Breast epithelium (tissue), 4 donors: ENCODE measurements at regions not wholly inside any gene's neighbourhood (a gene's known extent, or its start where the extent isn't known, plus 50 kb on each side); places are given as distances from the start of the nearest gene placed in this dataset.

Experiments used
- DNase-seq, 2 donors: peaks; one replicate each; pipeline ENCODE4 v3.0.0-alpha.2; 2019; ENCODE audit warnings: low spot score in 2 of 2
- H3K27ac ChIP-seq, 2 donors: fragments of 200-600 bp; sonication (generic) in 1 of 2; one replicate each; pipeline ENCODE4 v1.5.1; 2016 to 2019; ENCODE audit warnings: mild to moderate bottlenecking in 1 of 2
- H3K27me3 ChIP-seq, 2 donors: fragments of 200-600 bp; sonication (generic) in 1 of 2; one replicate each; pipeline versions ENCODE4 v1.5.1 to v1.6.0; 2017 to 2019; ENCODE audit warnings: control low read depth in 1 of 2, mild to moderate bottlenecking in 1 of 2
- H3K36me3 ChIP-seq: fragments of 200-600 bp; one replicate; pipeline ENCODE4 v1.5.1; 2019
- H3K4me1 ChIP-seq, 2 donors: fragments of 200-600 bp; sonication (generic); one replicate each; pipeline ENCODE4 v1.5.1; 2016 to 2019; ENCODE audit warnings: control low read depth in 1 of 2
- H3K4me3 ChIP-seq, 3 donors: fragments of 200-600 bp; sonication (generic); 1 replicate in 2 of 3; 2 replicates in 1 of 3; pipeline ENCODE4 v1.5.1; 2016 to 2019; ENCODE audit warnings: mild to moderate bottlenecking in 3 of 3, moderate library complexity in 2 of 3
- H3K9me3 ChIP-seq, 2 donors: fragments of 200-600 bp; sonication (generic) in 1 of 2; one replicate each; pipeline ENCODE4 v1.5.1; 2016 to 2019; ENCODE audit warnings: control low read depth in 1 of 2
- POLR2A ChIP-seq: fragments of 450-650 bp; IDR thresholded peaks from one replicate; pipeline ENCODE4 v1.6.1; 2016; ENCODE audit warnings: antibody characterized with exemption, mild to moderate bottlenecking, moderate library complexity
- POLR2AphosphoS5 ChIP-seq, 3 donors: sonication (generic); formaldehyde crosslinking; IDR thresholded peaks; one replicate each; pipeline ENCODE4 v1.6.1; 2017; ENCODE audit warnings: antibody characterized with exemption in 3 of 3
- intact Hi-C: fragments of 100-400 bp; cut with DNase I; formaldehyde crosslinking; loops from one replicate; pipeline ENCODE4 v1.15.1; 2023; ENCODE audit warnings: low total_unique reads
- TF ChIP-seq, protein P1 (sequence below), 3 donors: fragments of 450-650 bp; IDR thresholded peaks; one replicate each; pipeline ENCODE4 v1.5.1; 2016 to 2017; ENCODE audit warnings: antibody characterized with exemption in 3 of 3, mild to moderate bottlenecking in 3 of 3, moderate library complexity in 3 of 3

- Histone ChIP-seq H3K4me3 (no peak overlapping the region), H3K27me3 (no peaks in the 10 kb centered on the region), H3K4me1 (no peaks in the 10 kb centered on the region), H3K27ac (no peak overlapping the region), H3K9me3 (peaks cover 9 to 11% of the 10 kb centered on the region in 2 donors), H3K36me3 (no peaks in the 10 kb centered on the region)
- intact Hi-C loops: no loop called here
- TF ChIP-seq POLR2AphosphoS5 (IDR thresholded peaks at IDR 0.05) (no peak), POLR2A (no peak)
- TF ChIP-seq, protein P1, sequence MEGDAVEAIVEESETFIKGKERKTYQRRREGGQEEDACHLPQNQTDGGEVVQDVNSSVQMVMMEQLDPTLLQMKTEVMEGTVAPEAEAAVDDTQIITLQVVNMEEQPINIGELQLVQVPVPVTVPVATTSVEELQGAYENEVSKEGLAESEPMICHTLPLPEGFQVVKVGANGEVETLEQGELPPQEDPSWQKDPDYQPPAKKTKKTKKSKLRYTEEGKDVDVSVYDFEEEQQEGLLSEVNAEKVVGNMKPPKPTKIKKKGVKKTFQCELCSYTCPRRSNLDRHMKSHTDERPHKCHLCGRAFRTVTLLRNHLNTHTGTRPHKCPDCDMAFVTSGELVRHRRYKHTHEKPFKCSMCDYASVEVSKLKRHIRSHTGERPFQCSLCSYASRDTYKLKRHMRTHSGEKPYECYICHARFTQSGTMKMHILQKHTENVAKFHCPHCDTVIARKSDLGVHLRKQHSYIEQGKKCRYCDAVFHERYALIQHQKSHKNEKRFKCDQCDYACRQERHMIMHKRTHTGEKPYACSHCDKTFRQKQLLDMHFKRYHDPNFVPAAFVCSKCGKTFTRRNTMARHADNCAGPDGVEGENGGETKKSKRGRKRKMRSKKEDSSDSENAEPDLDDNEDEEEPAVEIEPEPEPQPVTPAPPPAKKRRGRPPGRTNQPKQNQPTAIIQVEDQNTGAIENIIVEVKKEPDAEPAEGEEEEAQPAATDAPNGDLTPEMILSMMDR (IDR thresholded peaks at IDR 0.05): no peak
- no peak for DNase-seq
These were observed 903.7 kb downstream of the FAM181B start for GRCh38 chr11:81829976-81830375.

- no peak overlapping the region for H3K27ac ChIP-seq
- no peaks in the 10 kb centered on the region for H3K27me3 ChIP-seq
- no peak for DNase-seq
- no peaks in the 10 kb centered on the region for H3K9me3 ChIP-seq
- H3K4me1 ChIP-seq: no peaks in the 10 kb centered on the region
- no peaks in the 10 kb centered on the region for H3K36me3 ChIP-seq
- intact Hi-C loops: no loop called here
- H3K4me3 ChIP-seq: no peak overlapping the region
- TF ChIP-seq POLR2AphosphoS5 (IDR thresholded peaks at IDR 0.05): no peak
- TF ChIP-seq POLR2A: no peak
- TF ChIP-seq, protein P1 (IDR thresholded peaks at IDR 0.05): no peak
These were observed 908.3 kb downstream of the FAM181B start for GRCh38 chr11:81825346-81825745.

DNA sequence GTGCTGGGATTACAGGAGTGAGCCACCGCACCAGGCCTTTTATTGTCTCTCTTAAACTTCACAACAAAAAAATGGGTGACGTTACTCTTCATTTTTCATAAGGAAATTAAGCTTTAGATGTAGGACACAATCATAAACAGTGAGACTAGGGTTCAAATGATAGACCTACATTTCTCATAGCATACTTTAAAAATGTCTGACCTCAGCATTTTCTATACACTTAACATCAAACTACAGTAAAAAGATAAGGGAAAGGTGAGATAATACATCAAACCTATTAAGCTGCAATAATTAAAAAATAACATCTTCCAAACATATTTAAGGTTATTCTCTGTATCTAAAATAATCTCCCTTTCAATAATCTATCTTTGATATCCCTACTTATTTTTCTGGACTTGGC, 914.2 kb downstream of the FAM181B start:
- TF ChIP-seq, protein P1 (IDR thresholded peaks at IDR 0.05): no peak
- TF ChIP-seq POLR2AphosphoS5 (IDR thresholded peaks at IDR 0.05): no peak
- no peak for TF ChIP-seq POLR2A
- H3K27ac ChIP-seq: no peak overlapping the region
- intact Hi-C loops: no loop called here

DNA sequence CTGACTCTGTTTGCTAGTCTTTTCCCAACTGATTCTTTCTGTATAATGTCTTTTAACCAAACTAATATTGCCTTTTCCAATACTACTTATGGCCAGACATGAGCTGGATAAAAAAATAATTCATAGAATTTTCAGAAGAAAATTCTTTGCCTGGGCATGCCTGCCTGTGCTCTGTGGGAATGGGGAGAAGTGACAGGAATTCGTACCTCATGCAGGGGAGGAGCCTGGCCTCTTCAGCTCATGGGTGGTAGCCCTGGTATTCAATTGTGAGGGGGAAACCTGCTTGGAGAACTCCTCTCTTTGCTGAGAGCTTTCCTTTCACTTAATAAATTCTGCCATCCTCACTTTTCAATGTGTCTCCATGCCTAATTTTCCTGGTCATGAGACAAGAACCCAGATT, 928.8 kb downstream of the FAM181B start:
- H3K4me3 ChIP-seq: no peak overlapping the region
- H3K4me1 ChIP-seq: no peaks in the 10 kb centered on the region
- H3K9me3 ChIP-seq: no peaks in the 10 kb centered on the region
- no peak overlapping the region for H3K27ac ChIP-seq
- no peak for DNase-seq
- TF ChIP-seq, protein P1 (IDR thresholded peaks at IDR 0.05): no peak
- TF ChIP-seq POLR2A (no peak), POLR2AphosphoS5 (IDR thresholded peaks at IDR 0.05) (no peak)
- no peaks in the 10 kb centered on the region for H3K27me3 ChIP-seq
- no peaks in the 10 kb centered on the region for H3K36me3 ChIP-seq
- intact Hi-C loops: no loop called here

More for the DNA sequence above, 914.2 kb downstream of the FAM181B start:
- no peak for DNase-seq
- no peaks in the 10 kb centered on the region for H3K4me1 ChIP-seq
- no peaks in the 10 kb centered on the region for H3K36me3 ChIP-seq
- no peak overlapping the region for H3K4me3 ChIP-seq
- no peaks in the 10 kb centered on the region for H3K27me3 ChIP-seq
- H3K9me3 ChIP-seq: no peaks in the 10 kb centered on the region

- TF ChIP-seq POLR2A (no peak), POLR2AphosphoS5 (IDR thresholded peaks at IDR 0.05) (no peak)
- TF ChIP-seq, protein P1 (IDR thresholded peaks at IDR 0.05): no peak
- no peaks in the 10 kb centered on the region for H3K9me3 ChIP-seq
- H3K27me3 ChIP-seq: no peaks in the 10 kb centered on the region
- H3K36me3 ChIP-seq: no peaks in the 10 kb centered on the region
- H3K4me3 ChIP-seq: no peak overlapping the region
- DNase-seq: no peak
- H3K4me1 ChIP-seq: no peaks in the 10 kb centered on the region
- intact Hi-C loops: no loop called here
- no peak overlapping the region for H3K27ac ChIP-seq
These were observed 931.1 kb downstream of the FAM181B start for GRCh38 chr11:81802591-81802990.
